ENCODE measurements at regions not wholly inside any gene's neighbourhood (a gene's known extent, or its start where the extent isn't known, plus 50 kb on each side); places are given as distances from the start of the nearest gene placed in this dataset.
"Not testable (repeated sequence)": the region's sequence is repeated elsewhere in the genome, so short reads cannot be mapped to it uniquely, and the experiment has no call there.

DNA sequence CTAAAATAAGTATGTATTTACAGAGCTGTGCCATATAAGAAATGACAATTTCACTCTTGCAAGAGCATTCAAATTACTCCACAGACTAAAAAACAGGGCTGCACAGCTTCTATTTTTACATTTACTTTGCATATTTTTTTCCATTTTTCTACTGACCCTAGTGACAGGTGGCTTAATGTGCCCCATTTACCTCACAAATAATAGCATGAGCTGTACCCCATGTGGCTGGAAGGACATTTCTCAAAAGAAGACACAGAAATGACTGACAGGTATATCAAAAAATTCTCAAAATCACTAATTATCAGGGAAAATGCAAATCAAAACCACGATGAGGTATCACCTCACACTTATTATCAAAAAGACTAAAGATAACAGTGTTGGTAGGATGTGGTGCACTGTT is 1128.6 kb downstream of the SLC16A7 start:
- H3K27me3 ChIP-seq (ENCODE audit: control insufficient read depth in 1 of 2, insufficient read depth in 2 of 2, low read length in 2 of 2), result no peaks in the 10 kb centered on the region
- H3K9ac ChIP-seq (ENCODE audit: low read length in 2 of 2), result no peak overlapping the region
- H3K4me3 ChIP-seq (ENCODE audit: low read length in 2 of 2), result no peak overlapping the region
- no peaks in the 10 kb centered on the region for H3K36me3 ChIP-seq (ENCODE audit: control insufficient read depth in 2 of 2, insufficient read depth in 2 of 2, low read length in 2 of 2)
- no peak overlapping the region for H3K27ac ChIP-seq (ENCODE audit: low read length)
- H3K9me3 ChIP-seq (ENCODE audit: control insufficient read depth in 2 of 2, low read length in 2 of 2), result no peaks in the 10 kb centered on the region
- no peaks in the 10 kb centered on the region for H3K4me1 ChIP-seq (ENCODE audit: control insufficient read depth, insufficient read depth, low read length)

DNA sequence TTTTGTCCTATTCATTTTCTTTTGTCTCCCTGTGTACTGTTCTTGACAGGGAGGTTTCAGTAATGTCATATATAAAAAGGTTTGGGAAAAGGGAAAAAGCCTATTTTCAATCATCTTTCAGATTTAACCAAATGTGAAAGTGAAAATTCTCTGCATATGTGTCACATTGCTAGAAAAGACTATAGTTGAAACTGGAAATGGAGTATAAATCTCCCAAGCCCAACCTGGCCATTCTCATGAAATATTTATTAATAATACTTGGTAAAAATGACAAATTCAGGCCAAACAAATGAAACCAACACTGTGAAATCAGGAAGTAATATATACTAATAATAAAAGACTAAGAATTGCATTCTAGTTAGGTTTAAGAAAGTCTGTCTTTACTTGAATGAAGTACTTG is 1129.2 kb downstream of the SLC16A7 start:
- H3K4me3 ChIP-seq (ENCODE audit: low read length in 2 of 2), result no peak overlapping the region
- no peak overlapping the region for H3K27ac ChIP-seq (ENCODE audit: low read length)
- no peaks in the 10 kb centered on the region for H3K27me3 ChIP-seq (ENCODE audit: control insufficient read depth in 1 of 2, insufficient read depth in 2 of 2, low read length in 2 of 2)
- no peaks in the 10 kb centered on the region for H3K9me3 ChIP-seq (ENCODE audit: control insufficient read depth in 2 of 2, low read length in 2 of 2)
- no peaks in the 10 kb centered on the region for H3K36me3 ChIP-seq (ENCODE audit: control insufficient read depth in 2 of 2, insufficient read depth in 2 of 2, low read length in 2 of 2)
- no peak overlapping the region for H3K9ac ChIP-seq (ENCODE audit: low read length in 2 of 2)
- no peaks in the 10 kb centered on the region for H3K4me1 ChIP-seq (ENCODE audit: control insufficient read depth, insufficient read depth, low read length)

DNA sequence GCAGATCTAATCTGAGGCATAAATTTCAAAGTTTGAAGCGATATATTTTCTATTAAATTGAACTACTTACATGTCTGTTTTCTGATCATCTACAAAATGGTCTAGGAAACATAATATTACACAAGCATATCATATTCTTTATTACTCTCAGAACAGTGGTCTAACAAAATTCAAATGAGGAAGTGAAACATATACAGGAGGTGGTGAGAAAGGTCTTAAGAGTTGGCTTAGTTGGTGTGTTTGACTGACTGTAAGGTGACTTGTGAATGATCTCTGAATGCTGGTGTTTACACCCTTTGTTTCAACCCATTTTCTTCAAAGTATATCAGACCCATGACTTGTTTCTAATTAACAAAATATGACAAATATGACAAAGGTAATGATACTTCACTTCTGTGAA is 1156.8 kb downstream of the SLC16A7 start:
- Histone ChIP-seq H3K9ac (ENCODE audit: low read length in 2 of 2) (no peak overlapping the region), H3K4me1 (ENCODE audit: control insufficient read depth, insufficient read depth, low read length) (no peaks in the 10 kb centered on the region), H3K36me3 (ENCODE audit: control insufficient read depth in 2 of 2, insufficient read depth in 2 of 2, low read length in 2 of 2) (no peaks in the 10 kb centered on the region), H3K4me3 (ENCODE audit: low read length in 2 of 2) (no peak overlapping the region), H3K9me3 (ENCODE audit: control insufficient read depth in 2 of 2, low read length in 2 of 2) (no peaks in the 10 kb centered on the region), H3K27ac (ENCODE audit: low read length) (no peak overlapping the region), H3K27me3 (ENCODE audit: control insufficient read depth in 1 of 2, insufficient read depth in 2 of 2, low read length in 2 of 2) (no peaks in the 10 kb centered on the region)

DNA sequence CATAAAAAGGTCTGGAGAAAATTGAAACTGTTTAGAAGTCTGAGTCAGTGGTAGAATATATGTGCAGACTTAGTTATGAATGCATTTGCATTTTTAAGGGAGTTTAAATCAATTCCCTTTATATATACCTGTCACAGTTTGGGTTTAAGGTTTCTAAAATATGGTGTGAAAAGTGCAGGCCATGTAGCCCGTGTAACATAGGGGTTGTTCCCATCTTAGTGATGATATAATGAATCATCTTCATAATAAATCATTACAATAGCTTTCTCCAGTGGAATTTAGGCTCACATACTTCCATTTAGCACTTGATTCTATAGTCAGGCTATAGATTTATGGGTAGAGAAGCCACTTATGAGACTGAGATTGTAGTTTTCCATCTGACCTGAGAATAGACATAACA is 1162.4 kb downstream of the SLC16A7 start:
- Histone ChIP-seq H3K27me3 (ENCODE audit: control insufficient read depth in 1 of 2, insufficient read depth in 2 of 2, low read length in 2 of 2) (no peaks in the 10 kb centered on the region), H3K9me3 (ENCODE audit: control insufficient read depth in 2 of 2, low read length in 2 of 2) (no peaks in the 10 kb centered on the region), H3K36me3 (ENCODE audit: control insufficient read depth in 2 of 2, insufficient read depth in 2 of 2, low read length in 2 of 2) (no peaks in the 10 kb centered on the region)

DNA sequence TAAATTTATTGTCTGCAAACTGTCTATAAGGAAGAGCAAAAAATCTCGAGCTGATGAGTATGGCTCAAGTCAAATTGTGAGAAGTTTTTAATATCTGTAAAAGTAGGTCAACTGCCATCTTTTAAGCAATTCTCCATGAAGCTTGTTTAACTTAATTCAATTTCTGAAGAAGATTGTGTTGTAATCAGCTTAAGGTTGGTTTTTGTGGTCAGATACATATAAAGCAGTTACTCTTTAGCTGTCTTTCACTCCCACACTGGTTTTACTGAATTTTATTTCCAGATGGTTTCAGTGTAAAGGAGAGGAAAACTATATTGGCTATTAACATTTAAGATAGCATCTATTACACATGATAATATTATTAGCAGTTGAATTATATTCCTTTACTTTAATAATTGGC is 1165.1 kb downstream of the SLC16A7 start:
- H3K4me1 ChIP-seq (ENCODE audit: control insufficient read depth, insufficient read depth, low read length), result no peaks in the 10 kb centered on the region
- H3K4me3 ChIP-seq (ENCODE audit: low read length in 2 of 2), result no peak overlapping the region
- H3K9ac ChIP-seq (ENCODE audit: low read length in 2 of 2), result no peak overlapping the region
- H3K27ac ChIP-seq (ENCODE audit: low read length), result no peak overlapping the region
- no peaks in the 10 kb centered on the region for H3K9me3 ChIP-seq (ENCODE audit: control insufficient read depth in 2 of 2, low read length in 2 of 2)
- no peaks in the 10 kb centered on the region for H3K27me3 ChIP-seq (ENCODE audit: control insufficient read depth in 1 of 2, insufficient read depth in 2 of 2, low read length in 2 of 2)
- no peaks in the 10 kb centered on the region for H3K36me3 ChIP-seq (ENCODE audit: control insufficient read depth in 2 of 2, insufficient read depth in 2 of 2, low read length in 2 of 2)

More for the DNA sequence above, 1162.4 kb downstream of the SLC16A7 start:
- Histone ChIP-seq H3K9ac (ENCODE audit: low read length in 2 of 2) (no peak overlapping the region), H3K4me3 (ENCODE audit: low read length in 2 of 2) (no peak overlapping the region), H3K27ac (ENCODE audit: low read length) (no peak overlapping the region), H3K4me1 (ENCODE audit: control insufficient read depth, insufficient read depth, low read length) (no peaks in the 10 kb centered on the region)

DNA sequence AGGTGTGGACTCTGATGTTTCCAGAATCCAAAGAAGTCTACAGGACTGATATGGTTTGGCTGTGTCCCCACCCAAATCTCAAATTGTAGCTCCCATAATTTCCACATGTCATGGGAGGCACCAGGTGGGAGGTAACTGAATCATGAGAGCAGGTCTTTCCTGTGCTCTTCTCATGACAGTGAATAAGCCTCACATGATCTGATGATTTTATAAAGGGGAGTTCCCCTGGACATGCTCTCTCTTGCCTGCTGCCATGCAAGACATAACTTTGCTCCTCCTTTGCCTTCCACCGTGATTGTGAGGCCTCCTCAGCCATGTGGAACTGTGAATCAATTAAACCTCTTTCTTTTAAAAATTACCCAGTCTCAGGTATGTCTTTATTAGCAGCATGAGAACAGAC is 1205.3 kb downstream of the SLC16A7 start:
- H3K36me3 ChIP-seq (ENCODE audit: control insufficient read depth in 2 of 2, insufficient read depth in 2 of 2, low read length in 2 of 2); H3K27me3 ChIP-seq (ENCODE audit: control insufficient read depth in 1 of 2, insufficient read depth in 2 of 2, low read length in 2 of 2); H3K4me1 ChIP-seq (ENCODE audit: control insufficient read depth, insufficient read depth, low read length); H3K9me3 ChIP-seq (ENCODE audit: control insufficient read depth in 2 of 2, low read length in 2 of 2); H3K4me3 ChIP-seq (ENCODE audit: low read length in 2 of 2); H3K9ac ChIP-seq (ENCODE audit: low read length in 2 of 2); H3K27ac ChIP-seq (ENCODE audit: low read length): not testable (repeated sequence)

DNA sequence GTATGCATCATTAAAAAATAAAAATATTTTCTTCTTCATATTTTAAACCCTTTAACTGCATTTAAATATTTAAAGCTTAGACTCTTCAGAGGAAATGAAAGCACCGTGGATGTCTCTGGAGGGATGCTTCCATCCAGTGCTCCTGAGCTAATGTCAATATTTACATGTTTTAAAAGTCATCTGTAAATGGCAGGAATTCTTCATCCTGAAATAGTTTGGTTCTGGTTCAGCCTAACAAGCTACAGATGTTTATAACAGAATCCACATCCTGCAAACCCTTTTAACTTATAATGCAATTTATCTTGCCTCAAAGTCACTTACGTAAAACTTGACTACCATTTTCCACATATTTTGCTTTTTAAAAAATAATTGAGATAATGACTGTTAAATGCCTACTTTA is 1207.3 kb downstream of the SLC16A7 start:
- H3K27ac ChIP-seq (ENCODE audit: low read length), result no peak overlapping the region
- no peaks in the 10 kb centered on the region for H3K4me1 ChIP-seq (ENCODE audit: control insufficient read depth, insufficient read depth, low read length)
- no peak overlapping the region for H3K9ac ChIP-seq (ENCODE audit: low read length in 2 of 2)
- H3K9me3 ChIP-seq (ENCODE audit: control insufficient read depth in 2 of 2, low read length in 2 of 2), result no peaks in the 10 kb centered on the region
- H3K4me3 ChIP-seq (ENCODE audit: low read length in 2 of 2), result no peak overlapping the region
- no peaks in the 10 kb centered on the region for H3K36me3 ChIP-seq (ENCODE audit: control insufficient read depth in 2 of 2, insufficient read depth in 2 of 2, low read length in 2 of 2)
- H3K27me3 ChIP-seq (ENCODE audit: control insufficient read depth in 1 of 2, insufficient read depth in 2 of 2, low read length in 2 of 2), result no peaks in the 10 kb centered on the region

DNA sequence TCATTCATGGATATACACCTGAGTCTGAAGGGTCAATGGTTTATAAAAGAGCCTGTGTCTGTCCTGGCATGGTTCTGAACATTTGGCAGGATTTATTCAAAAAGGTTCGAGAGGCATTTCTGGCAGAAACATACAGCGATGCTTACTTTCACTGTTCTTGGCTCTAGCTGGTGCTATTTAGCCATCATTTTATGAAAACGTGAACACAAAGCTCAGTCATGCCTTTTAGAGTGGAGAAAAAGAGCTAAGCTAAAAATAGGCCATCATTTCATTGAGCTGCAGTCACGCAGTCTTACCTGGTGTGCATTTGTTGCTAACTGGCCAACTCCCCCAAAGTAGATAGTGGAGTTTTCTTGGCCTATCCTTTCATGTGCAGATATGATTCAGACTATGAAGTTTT is 1209.5 kb downstream of the SLC16A7 start:
- H3K27me3 ChIP-seq (ENCODE audit: control insufficient read depth in 1 of 2, insufficient read depth in 2 of 2, low read length in 2 of 2), result no peaks in the 10 kb centered on the region
- H3K4me1 ChIP-seq (ENCODE audit: control insufficient read depth, insufficient read depth, low read length), result no peaks in the 10 kb centered on the region
- H3K4me3 ChIP-seq (ENCODE audit: low read length in 2 of 2), result no peak overlapping the region
- no peak overlapping the region for H3K9ac ChIP-seq (ENCODE audit: low read length in 2 of 2)
- H3K36me3 ChIP-seq (ENCODE audit: control insufficient read depth in 2 of 2, insufficient read depth in 2 of 2, low read length in 2 of 2), result no peaks in the 10 kb centered on the region
- H3K9me3 ChIP-seq (ENCODE audit: control insufficient read depth in 2 of 2, low read length in 2 of 2), result no peaks in the 10 kb centered on the region
- H3K27ac ChIP-seq (ENCODE audit: low read length), result no peak overlapping the region

DNA sequence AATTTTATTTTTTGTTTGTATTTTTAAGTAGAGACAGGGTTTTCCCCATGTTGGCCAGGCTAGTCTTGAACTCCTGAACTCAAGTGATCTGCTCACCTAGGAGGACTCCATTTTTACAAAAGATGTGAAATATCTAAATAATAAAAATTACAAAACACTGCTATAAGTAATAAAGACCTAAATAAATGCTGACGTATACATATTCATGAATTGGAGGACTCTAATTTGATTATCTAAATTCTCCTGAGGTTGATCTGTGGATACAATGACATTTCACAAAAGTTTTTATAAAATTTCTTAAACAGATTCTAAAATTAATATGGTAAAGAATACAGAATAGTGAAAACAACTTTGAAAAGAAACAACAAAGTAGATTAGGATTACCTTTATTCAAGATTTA is 1224.0 kb downstream of the SLC16A7 start:
- Histone ChIP-seq H3K9me3 (ENCODE audit: control insufficient read depth in 2 of 2, low read length in 2 of 2) (no peaks in the 10 kb centered on the region), H3K9ac (ENCODE audit: low read length in 2 of 2) (no peak overlapping the region), H3K4me1 (ENCODE audit: control insufficient read depth, insufficient read depth, low read length) (no peaks in the 10 kb centered on the region), H3K27ac (ENCODE audit: low read length) (no peak overlapping the region), H3K36me3 (ENCODE audit: control insufficient read depth in 2 of 2, insufficient read depth in 2 of 2, low read length in 2 of 2) (no peaks in the 10 kb centered on the region), H3K4me3 (ENCODE audit: low read length in 2 of 2) (no peak overlapping the region), H3K27me3 (ENCODE audit: control insufficient read depth in 1 of 2, insufficient read depth in 2 of 2, low read length in 2 of 2) (no peaks in the 10 kb centered on the region)

DNA sequence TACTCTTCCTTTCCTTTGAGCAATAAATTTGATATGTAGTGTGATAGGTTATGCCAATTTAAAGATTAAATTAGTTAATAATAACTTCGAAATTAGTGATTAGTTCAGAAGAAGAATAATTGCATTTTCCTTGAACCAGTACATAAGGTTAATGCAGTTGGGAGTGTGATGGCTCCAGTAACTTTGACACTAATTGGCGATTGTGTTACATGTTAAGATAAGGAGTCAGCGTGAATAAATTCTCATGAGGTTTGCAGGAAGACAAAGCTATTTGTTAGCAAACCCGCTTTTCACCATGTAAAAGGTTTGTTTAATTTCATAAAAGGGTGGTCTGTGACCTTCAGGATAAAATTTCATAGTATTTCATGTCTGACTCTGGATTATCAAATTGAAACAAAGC is 1226.8 kb downstream of the SLC16A7 start:
- Histone ChIP-seq H3K27me3 (ENCODE audit: control insufficient read depth in 1 of 2, insufficient read depth in 2 of 2, low read length in 2 of 2) (no peaks in the 10 kb centered on the region), H3K36me3 (ENCODE audit: control insufficient read depth in 2 of 2, insufficient read depth in 2 of 2, low read length in 2 of 2) (no peaks in the 10 kb centered on the region), H3K9ac (ENCODE audit: low read length in 2 of 2) (no peak overlapping the region), H3K27ac (ENCODE audit: low read length) (no peak overlapping the region), H3K9me3 (ENCODE audit: control insufficient read depth in 2 of 2, low read length in 2 of 2) (no peaks in the 10 kb centered on the region), H3K4me3 (ENCODE audit: low read length in 2 of 2) (no peak overlapping the region), H3K4me1 (ENCODE audit: control insufficient read depth, insufficient read depth, low read length) (no peaks in the 10 kb centered on the region)

DNA sequence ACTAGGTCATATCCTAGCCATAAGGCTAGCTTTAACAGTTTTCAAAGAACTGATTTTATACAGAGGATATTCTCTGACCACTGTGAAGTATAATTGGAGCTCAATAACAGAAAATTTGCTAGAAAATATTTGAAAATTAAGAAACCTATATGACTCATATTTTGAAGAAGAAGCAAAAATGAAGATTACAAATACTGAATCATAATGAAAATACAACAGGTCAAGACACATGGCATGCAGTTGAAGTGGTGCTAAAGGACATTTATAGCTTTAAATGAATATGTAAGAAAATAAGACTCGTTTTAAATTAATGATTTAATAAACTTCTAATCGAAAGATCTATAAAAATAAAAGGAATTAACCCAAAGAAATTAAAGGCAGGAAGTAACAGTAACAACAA is 1234.6 kb downstream of the SLC16A7 start:
- H3K36me3 ChIP-seq (ENCODE audit: control insufficient read depth in 2 of 2, insufficient read depth in 2 of 2, low read length in 2 of 2), result no peaks in the 10 kb centered on the region
- H3K9me3 ChIP-seq (ENCODE audit: control insufficient read depth in 2 of 2, low read length in 2 of 2), result no peaks in the 10 kb centered on the region
- no peak overlapping the region for H3K27ac ChIP-seq (ENCODE audit: low read length)
- H3K27me3 ChIP-seq (ENCODE audit: control insufficient read depth in 1 of 2, insufficient read depth in 2 of 2, low read length in 2 of 2), result no peaks in the 10 kb centered on the region
- H3K9ac ChIP-seq (ENCODE audit: low read length in 2 of 2), result no peak overlapping the region
- H3K4me1 ChIP-seq (ENCODE audit: control insufficient read depth, insufficient read depth, low read length), result no peaks in the 10 kb centered on the region
- no peak overlapping the region for H3K4me3 ChIP-seq (ENCODE audit: low read length in 2 of 2)

DNA sequence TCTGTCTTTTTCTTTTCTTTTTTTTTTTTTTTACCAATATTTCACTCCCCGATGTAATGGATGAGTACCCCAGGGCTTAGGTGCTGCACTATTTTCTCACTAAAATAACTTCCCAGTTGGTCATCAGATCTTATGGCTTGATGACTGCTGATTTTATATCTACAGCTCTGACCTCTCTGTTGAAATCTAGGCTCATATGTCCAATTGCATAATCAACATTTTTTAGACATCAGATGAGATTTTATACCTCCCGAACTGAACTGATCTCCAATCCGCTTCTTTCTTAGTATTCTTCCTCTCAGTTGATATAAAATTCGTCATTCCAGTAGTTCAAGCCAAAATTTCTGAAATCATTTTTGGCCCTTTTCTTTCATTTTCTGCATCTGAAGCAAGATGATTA is 1236.5 kb downstream of the SLC16A7 start:
- Histone ChIP-seq H3K27me3 (ENCODE audit: control insufficient read depth in 1 of 2, insufficient read depth in 2 of 2, low read length in 2 of 2) (no peaks in the 10 kb centered on the region), H3K9ac (ENCODE audit: low read length in 2 of 2) (no peak overlapping the region), H3K27ac (ENCODE audit: low read length) (no peak overlapping the region), H3K4me1 (ENCODE audit: control insufficient read depth, insufficient read depth, low read length) (no peaks in the 10 kb centered on the region), H3K4me3 (ENCODE audit: low read length in 2 of 2) (no peak overlapping the region), H3K9me3 (ENCODE audit: control insufficient read depth in 2 of 2, low read length in 2 of 2) (no peaks in the 10 kb centered on the region), H3K36me3 (ENCODE audit: control insufficient read depth in 2 of 2, insufficient read depth in 2 of 2, low read length in 2 of 2) (no peaks in the 10 kb centered on the region)

All from stomach smooth muscle (tissue), 2 donors.